Natural killer cell (primary cell): ENCODE measurements at regions not wholly inside any gene's neighbourhood (a gene's known extent, or its start where the extent isn't known, plus 50 kb on each side); places are given as distances from the start of the nearest gene placed in this dataset.

ENCODE experiments used
- ATAC-seq, 3 donors: fragments of 150-1000 bp in 2 of 3; fragments of 200-7000 bp in 1 of 3; cut with Tn5 transposase; 1 replicate in 1 of 3; 2 replicates in 2 of 3; pipeline ENCODE4 v1.10.0; 2021; ENCODE audit warnings: mild to moderate bottlenecking in 2 of 3, moderate library complexity in 2 of 3
- DNase-seq, 2 donors: peaks; one replicate each; pipeline versions ENCODE4 v3.0.0 to v3.0.0-alpha.2; 2013 to 2021; ENCODE audit warnings: mixed read lengths in 1 of 2
- H3K27ac ChIP-seq: one replicate; pipeline ENCODE4 v1.5.1; 2013; ENCODE audit warnings: mild to moderate bottlenecking, low read length
- H3K27me3 ChIP-seq: one replicate; pipeline ENCODE4 v1.6.1; 2013; ENCODE audit warnings: low read length; ENCODE audit not compliant: control insufficient read depth, insufficient read depth
- H3K36me3 ChIP-seq: one replicate; pipeline ENCODE4 v1.6.1; 2013; ENCODE audit warnings: low read length; ENCODE audit not compliant: control insufficient read depth, insufficient read depth
- H3K4me1 ChIP-seq: one replicate; pipeline ENCODE4 v1.6.1; 2013; ENCODE audit warnings: low read length; ENCODE audit not compliant: control insufficient read depth, insufficient read depth
- H3K4me3 ChIP-seq: one replicate; pipeline ENCODE4 v1.5.1; 2013; ENCODE audit warnings: low read length
- H3K9me3 ChIP-seq: one replicate; pipeline ENCODE4 v1.6.1; 2013; ENCODE audit warnings: low read length; ENCODE audit not compliant: control insufficient read depth, insufficient read depth
- H3K27ac Mint-ChIP-seq, 2 donors: one replicate each; pipeline ENCODE4 v1.8.0; 2022; ENCODE audit warnings: mild to moderate bottlenecking in 2 of 2, mixed read lengths in 2 of 2, moderate library complexity in 1 of 2
- H3K27me3 Mint-ChIP-seq, 2 donors: one replicate each; pipeline ENCODE4 v1.8.0; 2022; ENCODE audit warnings: low read depth in 2 of 2, mixed read lengths in 2 of 2
- H3K36me3 Mint-ChIP-seq: one replicate; pipeline ENCODE4 v1.8.0; 2022; ENCODE audit warnings: mixed read lengths
- H3K4me1 Mint-ChIP-seq, 2 donors: one replicate each; pipeline ENCODE4 v1.8.0; 2022; ENCODE audit warnings: mixed read lengths in 2 of 2
- H3K4me3 Mint-ChIP-seq: one replicate; pipeline ENCODE4 v1.8.0; 2022; ENCODE audit warnings: mild to moderate bottlenecking, moderate library complexity, mixed read lengths
- H3K9me3 Mint-ChIP-seq, 2 donors: one replicate each; pipeline ENCODE4 v1.8.0; 2022; ENCODE audit warnings: mixed read lengths in 2 of 2
- WGBS: methylation state at CpG from one replicate; pipeline ENCODE4 v1.1.7; 2013; ENCODE audit warnings: missing lambda C conversion rate; ENCODE audit not compliant: insufficient coverage; 5-methylcytosine and 5-hydroxymethylcytosine counted together
- intact Hi-C: fragments of 100-400 bp; cut with micrococcal nuclease; formaldehyde crosslinking; loops from one replicate; pipeline ENCODE4 v1.14.2; 2022
- TF ChIP-seq, protein P1 (sequence below): fragments of 200-600 bp; IDR thresholded peaks from one replicate; pipeline ENCODE4 v1.8.0; 2022; ENCODE audit warnings: antibody characterized with exemption

GRCh38 chr2:225793736-225794550, 394.4 kb downstream of the NYAP2 start:
- Histone ChIP-seq H3K4me3 (no peak overlapping the region), H3K27me3 (no peaks in the 10 kb centered on the region), H3K9me3 (no peaks in the 10 kb centered on the region), H3K27ac (no peak overlapping the region), H3K4me1 (no peaks in the 10 kb centered on the region), H3K36me3 (no peaks in the 10 kb centered on the region)
- Mint-ChIP-seq H3K36me3 (no peaks in the 10 kb centered on the region), H3K9me3 (no peaks in the 10 kb centered on the region), H3K4me3 (no peak overlapping the region), H3K4me1 (no peaks in the 10 kb centered on the region), H3K27ac (no peak overlapping the region), H3K27me3 (no peaks in the 10 kb centered on the region)
- ATAC-seq = no peak
- DNase-seq = no peak
- intact Hi-C loops = no loop called here
- WGBS = 79% methylated on average over 2 of the region's 2 CpGs
- TF ChIP-seq, protein P1, sequence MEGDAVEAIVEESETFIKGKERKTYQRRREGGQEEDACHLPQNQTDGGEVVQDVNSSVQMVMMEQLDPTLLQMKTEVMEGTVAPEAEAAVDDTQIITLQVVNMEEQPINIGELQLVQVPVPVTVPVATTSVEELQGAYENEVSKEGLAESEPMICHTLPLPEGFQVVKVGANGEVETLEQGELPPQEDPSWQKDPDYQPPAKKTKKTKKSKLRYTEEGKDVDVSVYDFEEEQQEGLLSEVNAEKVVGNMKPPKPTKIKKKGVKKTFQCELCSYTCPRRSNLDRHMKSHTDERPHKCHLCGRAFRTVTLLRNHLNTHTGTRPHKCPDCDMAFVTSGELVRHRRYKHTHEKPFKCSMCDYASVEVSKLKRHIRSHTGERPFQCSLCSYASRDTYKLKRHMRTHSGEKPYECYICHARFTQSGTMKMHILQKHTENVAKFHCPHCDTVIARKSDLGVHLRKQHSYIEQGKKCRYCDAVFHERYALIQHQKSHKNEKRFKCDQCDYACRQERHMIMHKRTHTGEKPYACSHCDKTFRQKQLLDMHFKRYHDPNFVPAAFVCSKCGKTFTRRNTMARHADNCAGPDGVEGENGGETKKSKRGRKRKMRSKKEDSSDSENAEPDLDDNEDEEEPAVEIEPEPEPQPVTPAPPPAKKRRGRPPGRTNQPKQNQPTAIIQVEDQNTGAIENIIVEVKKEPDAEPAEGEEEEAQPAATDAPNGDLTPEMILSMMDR = no peak

DNA sequence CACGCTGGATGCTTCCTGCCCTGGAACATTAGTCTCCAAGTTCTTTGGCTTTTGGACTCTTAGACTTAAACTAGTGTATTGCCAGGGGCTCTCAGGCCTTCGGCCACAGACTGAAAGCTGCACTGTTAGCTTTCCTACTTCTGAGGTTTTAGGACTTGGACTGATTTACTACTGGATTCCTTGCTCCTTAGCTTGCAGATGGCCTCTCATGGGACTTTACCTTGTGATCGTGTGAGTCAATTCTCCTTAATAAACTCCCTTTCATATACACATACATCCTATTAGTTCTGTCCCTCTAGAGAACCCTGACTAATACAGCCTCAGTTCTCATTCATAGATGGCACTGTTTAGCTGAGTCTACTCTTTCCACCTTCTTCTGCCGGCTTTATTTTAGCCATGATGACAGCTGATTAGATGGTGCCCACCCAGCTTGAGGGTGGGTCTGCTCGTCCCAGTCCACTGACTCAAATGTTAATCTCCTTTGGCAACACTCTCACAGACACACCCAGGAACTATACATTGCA, 389.1 kb downstream of the NYAP2 start:
- peaks cover 0 to 2% of the 10 kb centered on the region in 2 donors for H3K9me3 Mint-ChIP-seq
- no peak overlapping the region for H3K4me3 Mint-ChIP-seq
- H3K4me3 ChIP-seq = no peak overlapping the region
- no peaks in the 10 kb centered on the region for H3K27me3 Mint-ChIP-seq
- ATAC-seq (no peak), DNase-seq (no peak)
- H3K9me3 ChIP-seq = no peaks in the 10 kb centered on the region
- no peak overlapping the region for H3K27ac Mint-ChIP-seq
- intact Hi-C loops = no loop called here
- TF ChIP-seq, protein P1 = no peak
- no peaks in the 10 kb centered on the region for H3K36me3 ChIP-seq
- no peaks in the 10 kb centered on the region for H3K4me1 ChIP-seq
- no peaks in the 10 kb centered on the region for H3K27me3 ChIP-seq
- H3K36me3 Mint-ChIP-seq = no peaks in the 10 kb centered on the region
- no peaks in the 10 kb centered on the region for H3K4me1 Mint-ChIP-seq
- 83% methylated on average over 5 of the region's 5 CpGs for WGBS
- H3K27ac ChIP-seq = no peak overlapping the region

- Histone ChIP-seq H3K36me3 (no peaks in the 10 kb centered on the region), H3K4me3 (no peak overlapping the region), H3K27me3 (no peaks in the 10 kb centered on the region), H3K27ac (no peak overlapping the region), H3K4me1 (no peaks in the 10 kb centered on the region), H3K9me3 (no peaks in the 10 kb centered on the region)
- TF ChIP-seq, protein P1 = no peak
- no peak overlapping the region for H3K27ac Mint-ChIP-seq
- intact Hi-C loops = no loop called here
- H3K27me3 Mint-ChIP-seq = no peaks in the 10 kb centered on the region
- ATAC-seq (no peak), DNase-seq (no peak)
- H3K4me3 Mint-ChIP-seq = no peak overlapping the region
- H3K9me3 Mint-ChIP-seq = peaks cover 0 to 2% of the 10 kb centered on the region in 2 donors
- no peaks in the 10 kb centered on the region for H3K4me1 Mint-ChIP-seq
- no CpG with 5 or more reads among the region's 2 CpGs for WGBS
- no peaks in the 10 kb centered on the region for H3K36me3 Mint-ChIP-seq
Measured at GRCh38 chr2:225787497-225787896, 388.0 kb downstream of the NYAP2 start.

DNA sequence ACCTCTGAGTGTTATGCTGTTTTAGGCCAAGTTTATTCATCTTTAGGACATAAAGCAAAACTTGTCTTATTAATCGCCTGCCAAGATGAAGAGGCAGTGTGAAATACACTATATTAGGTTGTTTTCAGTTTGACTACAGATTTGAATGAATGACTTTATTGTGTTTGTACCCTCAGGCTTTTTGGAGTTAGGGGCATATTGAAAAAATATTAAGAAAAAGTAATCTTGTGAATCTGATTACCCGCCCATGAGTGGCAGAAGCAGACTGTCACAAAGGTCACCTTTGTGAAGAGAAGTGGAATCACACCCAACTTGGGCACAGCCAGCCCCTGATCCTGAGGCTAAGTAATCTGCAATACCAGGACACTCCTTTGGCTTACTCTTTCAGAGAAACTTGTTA, 382.5 kb downstream of the NYAP2 start:
- no peaks in the 10 kb centered on the region for H3K4me1 Mint-ChIP-seq
- Histone ChIP-seq H3K27me3 (no peaks in the 10 kb centered on the region), H3K4me3 (no peak overlapping the region), H3K36me3 (no peaks in the 10 kb centered on the region), H3K27ac (no peak overlapping the region), H3K4me1 (no peaks in the 10 kb centered on the region), H3K9me3 (no peaks in the 10 kb centered on the region)
- no peaks in the 10 kb centered on the region for H3K36me3 Mint-ChIP-seq
- no peaks in the 10 kb centered on the region for H3K27me3 Mint-ChIP-seq
- ATAC-seq (no peak), DNase-seq (no peak)
- H3K4me3 Mint-ChIP-seq = no peak overlapping the region
- H3K9me3 Mint-ChIP-seq = peaks cover 0 to 4% of the 10 kb centered on the region in 2 donors
- TF ChIP-seq, protein P1 = no peak
- intact Hi-C loops = no loop called here
- no peak overlapping the region for H3K27ac Mint-ChIP-seq
- WGBS = 100% methylated on average over 2 of the region's 2 CpGs
